K562 (cell line): ENCODE measurements at regions not wholly inside any gene's neighbourhood (a gene's known extent, or its start where the extent isn't known, plus 50 kb on each side); places are given as distances from the start of the nearest gene placed in this dataset.

ENCODE experiments used
- ATAC-seq: fragments of 200-7000 bp; cut with Tn5 transposase; 3 replicates; pipeline ENCODE4 v1.9.1; 2020; ENCODE audit warnings: moderate library complexity
- BruUV-seq: library from RNA; stranded (reverse); fragments of 400-500 nt; replicated peaks from 2 replicates; lab custom pipeline; 2021; lab: Mats Ljungman, UMichigan
- CTCF ChIA-PET: fragments of 300-600 bp; formaldehyde crosslinking; extraction: SDS; loops from one replicate; lab custom pipeline; 2021; ENCODE audit warnings: low intra/inter-chr PET ratio; lab: Yijun Ruan, JAX
- POLR2A ChIA-PET: fragments of 300-600, 350-650 bp; sonication (Branson Sonifier 250); formaldehyde crosslinking; extraction: SDS; loops from one replicate; lab custom pipeline; 2021; ENCODE audit warnings: antibody characterized with exemption, inconsistent platforms; lab: Yijun Ruan, JAX
- DNase-seq, 4 experiments: peaks; one replicate each; pipeline versions ENCODE4 v3.0.0 to v3.0.0-alpha.2; 2011 to 2018; ENCODE audit warnings: low spot score in 3 of 4, mixed read lengths in 3 of 4; ENCODE audit errors: extremely low read depth in 1 of 4
- FAIRE-seq: peaks from 2 replicates; lab custom pipeline; 2011; peaks lifted over from hg19 to GRCh38; lab: Jason Lieb, UNC
- H2AFZ ChIP-seq: 2 replicates; pipeline ENCODE4 v1.6.0; 2011; ENCODE audit warnings: low read depth, low read length, control low read depth, inconsistent platforms
- H3K27ac ChIP-seq: fragments of 200-600 bp; 3 replicates; pipeline ENCODE4 v1.8.0; 2011; ENCODE audit warnings: low read depth, mild to moderate bottlenecking, control low read depth, inconsistent platforms, low read length, moderate library complexity, mixed read lengths; ENCODE audit errors: extremely low read depth
- H3K27me3 ChIP-seq, 2 experiments: fragments of 300-600 bp in 1 of 2; 2 replicates in 1 of 2; 3 replicates in 1 of 2; pipeline versions ENCODE4 v1.6.0 to v1.8.0; 2011; ENCODE audit warnings: inconsistent platforms in 2 of 2, low read length in 2 of 2, mild to moderate bottlenecking in 1 of 2, mixed read lengths in 1 of 2, moderate library complexity in 1 of 2; ENCODE audit not compliant: control insufficient read depth in 2 of 2, insufficient read depth in 2 of 2
- H3K36me3 ChIP-seq: fragments of 300-600 bp; 3 replicates; pipeline ENCODE4 v1.8.0; 2011; ENCODE audit warnings: mild to moderate bottlenecking, low read length, inconsistent platforms; ENCODE audit not compliant: control insufficient read depth, insufficient read depth
- H3K4me1 ChIP-seq, 2 experiments: fragments of 200-600 bp in 1 of 2; replicated peaks in 1 of 2; 2 replicates in 1 of 2; 3 replicates in 1 of 2; pipeline versions ENCODE4 v1.5.1 to v1.8.0; 2011; ENCODE audit warnings: inconsistent platforms in 2 of 2, low read length in 2 of 2, mild to moderate bottlenecking in 1 of 2, mixed read lengths in 1 of 2, moderate library complexity in 1 of 2; ENCODE audit not compliant: control insufficient read depth in 2 of 2, insufficient read depth in 2 of 2
- H3K4me2 ChIP-seq: 2 replicates; pipeline ENCODE4 v1.6.1; 2011; ENCODE audit warnings: low read length, control low read depth, inconsistent platforms, mixed read lengths; ENCODE audit not compliant: insufficient read depth
- H3K4me3 ChIP-seq: fragments of 200-600 bp; sonication (generic), shearing (Covaris generic); 2 replicates; pipeline ENCODE4 v1.5.1; 2016; ENCODE audit warnings: control low read depth, inconsistent platforms
- H3K79me2 ChIP-seq: fragments of 200-600 bp; 3 replicates; pipeline ENCODE4 v1.8.0; 2011; ENCODE audit warnings: low read length, inconsistent platforms; ENCODE audit not compliant: control insufficient read depth, insufficient read depth
- H3K9ac ChIP-seq, 2 experiments: 2 replicates each; pipeline versions ENCODE4 v1.6.0 to v1.6.1; 2011; ENCODE audit warnings: low read depth in 2 of 2, low read length in 2 of 2, control low read depth in 1 of 2, inconsistent platforms in 1 of 2, mild to moderate bottlenecking in 1 of 2, mixed read lengths in 1 of 2; ENCODE audit not compliant: insufficient read depth in 1 of 2
- H3K9me1 ChIP-seq: one replicate; pipeline ENCODE4 v1.6.0; 2011; ENCODE audit warnings: inconsistent platforms, mild to moderate bottlenecking, low read length, moderate library complexity; ENCODE audit not compliant: control insufficient read depth, insufficient read depth
- H3K9me3 ChIP-seq: replicated peaks from 2 replicates; pipeline ENCODE4 v1.5.1; 2011; ENCODE audit warnings: low read depth, low read length, inconsistent platforms; ENCODE audit not compliant: control insufficient read depth, insufficient read depth
- H4K20me1 ChIP-seq: replicated peaks from 2 replicates; pipeline ENCODE4 v1.6.1; 2011; ENCODE audit warnings: low read length, inconsistent platforms, mixed read lengths; ENCODE audit not compliant: control insufficient read depth, insufficient read depth
- CBFB ChIP-seq: sonication (generic); formaldehyde crosslinking; IDR thresholded peaks from 2 replicates; pipeline ENCODE4 v1.4.0; 2020; ENCODE audit warnings: mild to moderate bottlenecking, missing genetic modification reagents
- CCNT2 ChIP-seq: IDR thresholded peaks from 2 replicates; pipeline ENCODE4 v1.6.1; 2011; ENCODE audit warnings: borderline replicate concordance, low read depth, mild to moderate bottlenecking, moderate library complexity, mixed read lengths, low read length; ENCODE audit not compliant: insufficient read length; ENCODE audit errors: extremely low read depth
- CEBPB ChIP-seq: fragments of 450-650 bp; IDR thresholded peaks from 2 replicates; pipeline ENCODE4 v1.6.1; 2016; ENCODE audit warnings: missing genetic modification characterization, missing compliant biosample characterization
- PHB ChIP-seq: fragments of 250-450 bp; sonication (Bioruptor Pico); IDR thresholded peaks from 2 replicates; pipeline ENCODE4 v1.5.0; 2021
- POU5F1 ChIP-seq: fragments of 150-350 bp; IDR thresholded peaks from 2 replicates; pipeline ENCODE4 v1.6.1; 2014; ENCODE audit warnings: borderline replicate concordance, low read length, low read depth, mild to moderate bottlenecking; ENCODE audit not compliant: partially characterized antibody
- SMARCA4 ChIP-seq: fragments of 450-650 bp; IDR thresholded peaks from 2 replicates; pipeline ENCODE4 v1.6.1; 2016
- ZNF41 ChIP-seq: fragments of 250-450 bp; sonication (Bioruptor Pico); conservative IDR thresholded peaks from 2 replicates; pipeline ENCODE4 v1.4.0; 2020; ENCODE audit warnings: mild to moderate bottlenecking
- ZNF551 ChIP-seq: fragments of 250-450 bp; sonication (Bioruptor Pico); IDR thresholded peaks from 2 replicates; pipeline ENCODE4 v1.5.0; 2021; ENCODE audit warnings: mild to moderate bottlenecking, moderate library complexity
- ZNF717 ChIP-seq: fragments of 250-450 bp; sonication (Bioruptor Pico); IDR thresholded peaks from 2 replicates; pipeline ENCODE4 v1.5.0; 2021
- WGBS: fragments of 100-300 bp; shearing (Covaris generic); methylation state at CpG from one replicate; pipeline ENCODE4 v1.1.6; 2016; ENCODE audit warnings: low coverage, mixed read lengths; ENCODE audit not compliant: insufficient coverage; ENCODE audit errors: missing lambda C conversion rate; 5-methylcytosine and 5-hydroxymethylcytosine counted together
- in situ Hi-C: fragments of 300-500 bp; cut with MboI; formaldehyde crosslinking; loops from 4 replicates; pipeline ENCODE4 v1.15.0; 2018; ENCODE audit warnings: inconsistent platforms, mixed read lengths
- intact Hi-C: fragments of 100-400 bp; cut with micrococcal nuclease; formaldehyde crosslinking; loops from 2 replicates; pipeline ENCODE4 v1.14.2; 2022
- TF ChIP-seq, protein P1 (sequence below): fragments of 450-650 bp; IDR thresholded peaks from 2 replicates; pipeline ENCODE4 v1.6.1; 2014; ENCODE audit warnings: low read depth, mild to moderate bottlenecking, moderate library complexity, borderline replicate concordance
- TF ChIP-seq, protein P2 (sequence below): sonication (generic); formaldehyde crosslinking; IDR thresholded peaks from 2 replicates; pipeline ENCODE4 v1.8.0; 2022; ENCODE audit warnings: missing genetic modification reagents, mild to moderate bottlenecking, moderate library complexity, borderline replicate concordance
- TF ChIP-seq, protein P3 (sequence below): fragments of 250-450 bp; sonication (Bioruptor Pico); IDR thresholded peaks from 2 replicates; pipeline ENCODE4 v1.4.0; 2020; ENCODE audit warnings: borderline replicate concordance
- TF ChIP-seq, protein P4 (sequence below): conservative IDR thresholded peaks from 2 replicates; pipeline ENCODE4 v1.6.1; 2011; ENCODE audit warnings: low read depth, mild to moderate bottlenecking, low read length; ENCODE audit not compliant: control insufficient read depth
- TF ChIP-seq, protein P5 (sequence below): fragments of 250-450 bp; sonication (Bioruptor Pico); IDR thresholded peaks from 2 replicates; pipeline ENCODE4 v1.9.0; 2021; ENCODE audit warnings: mild to moderate bottlenecking, inconsistent platforms

DNA sequence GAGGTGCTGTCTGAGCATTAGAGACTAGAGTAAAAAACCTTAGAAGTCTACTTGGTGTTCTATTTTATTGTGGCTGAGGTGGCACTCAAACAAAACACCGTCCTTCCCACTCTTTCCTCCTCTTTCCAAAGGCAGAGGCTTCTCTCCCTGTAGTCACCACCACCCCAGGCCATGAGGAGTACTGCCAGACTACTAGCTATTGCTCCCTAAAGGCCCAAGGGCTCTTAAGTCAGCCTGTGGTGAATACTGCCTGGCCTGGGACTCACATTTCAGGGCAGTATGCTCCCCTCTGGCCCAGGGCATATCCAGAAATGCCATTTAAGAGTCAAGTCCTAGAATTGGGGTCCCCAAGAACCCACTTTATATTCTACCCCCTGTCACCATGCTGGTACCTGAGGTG lies 309.7 kb upstream of the IMPG1 start (continued):
- no peak for TF ChIP-seq ZNF551
- TF ChIP-seq PHB (CRISPR knock-in tag), result no peak
- TF ChIP-seq, all 486 proteins: peak for 0

DNA sequence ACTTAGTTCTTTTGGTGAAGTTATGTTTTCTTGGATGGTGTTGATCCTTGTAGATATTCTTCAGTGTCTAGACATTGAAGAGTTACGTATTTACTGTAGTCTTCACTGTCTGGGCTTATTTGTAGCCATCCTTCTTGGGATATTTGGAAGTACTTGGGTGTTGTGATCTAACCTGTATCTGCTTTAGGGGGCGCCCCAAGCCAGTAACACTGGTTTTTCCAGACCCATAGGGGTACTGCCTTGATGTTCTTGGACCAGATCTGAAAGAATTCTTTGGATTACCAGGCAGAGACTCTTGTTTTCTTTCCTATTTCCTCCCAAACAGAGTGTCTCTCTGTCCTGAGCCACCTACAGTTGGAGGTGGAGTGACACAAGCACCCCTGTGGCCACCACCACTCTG lies 309.1 kb upstream of the IMPG1 start:
- intact Hi-C loops, result no loop called here
- no peaks in the 10 kb centered on the region for H3K79me2 ChIP-seq
- ATAC-seq (no peak), DNase-seq (no peak), FAIRE-seq (no peak)
- WGBS, result 0% methylated on average over 2 of the region's 2 CpGs
- no peak overlapping the region for H3K27ac ChIP-seq
- no peaks in the 10 kb centered on the region for H3K27me3 ChIP-seq
- no TSS peak for BruUV-seq
- H3K4me3 ChIP-seq, result no peak overlapping the region
- CTCF ChIA-PET, result no interaction called here
- no peak overlapping the region for H3K4me2 ChIP-seq
- H3K9me3 ChIP-seq, result no peaks in the 10 kb centered on the region
- H3K36me3 ChIP-seq, result no peaks in the 10 kb centered on the region
- no peaks in the 10 kb centered on the region for H3K4me1 ChIP-seq
- no peaks in the 10 kb centered on the region for H3K9me1 ChIP-seq
- in situ Hi-C loops, result loop anchor here (5.0 kb wide), 1 partner anchor 844 kb away; no protein-coding TSS in a partner anchor
- no peak overlapping the region for H3K9ac ChIP-seq
- H2AFZ ChIP-seq, result no peak overlapping the region
- H4K20me1 ChIP-seq, result no peaks in the 10 kb centered on the region
- TF ChIP-seq, protein P1, sequence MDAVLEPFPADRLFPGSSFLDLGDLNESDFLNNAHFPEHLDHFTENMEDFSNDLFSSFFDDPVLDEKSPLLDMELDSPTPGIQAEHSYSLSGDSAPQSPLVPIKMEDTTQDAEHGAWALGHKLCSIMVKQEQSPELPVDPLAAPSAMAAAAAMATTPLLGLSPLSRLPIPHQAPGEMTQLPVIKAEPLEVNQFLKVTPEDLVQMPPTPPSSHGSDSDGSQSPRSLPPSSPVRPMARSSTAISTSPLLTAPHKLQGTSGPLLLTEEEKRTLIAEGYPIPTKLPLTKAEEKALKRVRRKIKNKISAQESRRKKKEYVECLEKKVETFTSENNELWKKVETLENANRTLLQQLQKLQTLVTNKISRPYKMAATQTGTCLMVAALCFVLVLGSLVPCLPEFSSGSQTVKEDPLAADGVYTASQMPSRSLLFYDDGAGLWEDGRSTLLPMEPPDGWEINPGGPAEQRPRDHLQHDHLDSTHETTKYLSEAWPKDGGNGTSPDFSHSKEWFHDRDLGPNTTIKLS, result no peak
- TF ChIP-seq, protein P2, sequence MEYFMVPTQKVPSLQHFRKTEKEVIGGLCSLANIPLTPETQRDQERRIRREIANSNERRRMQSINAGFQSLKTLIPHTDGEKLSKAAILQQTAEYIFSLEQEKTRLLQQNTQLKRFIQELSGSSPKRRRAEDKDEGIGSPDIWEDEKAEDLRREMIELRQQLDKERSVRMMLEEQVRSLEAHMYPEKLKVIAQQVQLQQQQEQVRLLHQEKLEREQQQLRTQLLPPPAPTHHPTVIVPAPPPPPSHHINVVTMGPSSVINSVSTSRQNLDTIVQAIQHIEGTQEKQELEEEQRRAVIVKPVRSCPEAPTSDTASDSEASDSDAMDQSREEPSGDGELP (CRISPR knock-in tag), result no peak
- TF ChIP-seq CCNT2 (no peak), CBFB (CRISPR knock-in tag) (no peak), SMARCA4 (no peak), ZNF41 (CRISPR knock-in tag) (no peak), POU5F1 (no peak), CEBPB (tag) (no peak), ZNF717 (CRISPR knock-in tag) (no peak)
- TF ChIP-seq, protein P3, sequence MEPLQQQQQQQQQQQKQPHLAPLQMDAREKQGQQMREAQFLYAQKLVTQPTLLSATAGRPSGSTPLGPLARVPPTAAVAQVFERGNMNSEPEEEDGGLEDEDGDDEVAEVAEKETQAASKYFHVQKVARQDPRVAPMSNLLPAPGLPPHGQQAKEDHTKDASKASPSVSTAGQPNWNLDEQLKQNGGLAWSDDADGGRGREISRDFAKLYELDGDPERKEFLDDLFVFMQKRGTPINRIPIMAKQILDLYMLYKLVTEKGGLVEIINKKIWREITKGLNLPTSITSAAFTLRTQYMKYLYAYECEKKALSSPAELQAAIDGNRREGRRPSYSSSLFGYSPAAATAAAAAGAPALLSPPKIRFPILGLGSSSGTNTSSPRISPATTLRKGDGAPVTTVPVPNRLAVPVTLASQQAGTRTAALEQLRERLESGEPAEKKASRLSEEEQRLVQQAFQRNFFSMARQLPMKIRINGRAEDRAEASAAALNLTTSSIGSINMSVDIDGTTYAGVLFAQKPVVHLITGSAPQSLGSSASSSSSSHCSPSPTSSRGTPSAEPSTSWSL (CRISPR knock-in tag), result no peak
- TF ChIP-seq, protein P4, sequence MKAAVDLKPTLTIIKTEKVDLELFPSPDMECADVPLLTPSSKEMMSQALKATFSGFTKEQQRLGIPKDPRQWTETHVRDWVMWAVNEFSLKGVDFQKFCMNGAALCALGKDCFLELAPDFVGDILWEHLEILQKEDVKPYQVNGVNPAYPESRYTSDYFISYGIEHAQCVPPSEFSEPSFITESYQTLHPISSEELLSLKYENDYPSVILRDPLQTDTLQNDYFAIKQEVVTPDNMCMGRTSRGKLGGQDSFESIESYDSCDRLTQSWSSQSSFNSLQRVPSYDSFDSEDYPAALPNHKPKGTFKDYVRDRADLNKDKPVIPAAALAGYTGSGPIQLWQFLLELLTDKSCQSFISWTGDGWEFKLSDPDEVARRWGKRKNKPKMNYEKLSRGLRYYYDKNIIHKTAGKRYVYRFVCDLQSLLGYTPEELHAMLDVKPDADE, result no peak
- TF ChIP-seq, protein P5, sequence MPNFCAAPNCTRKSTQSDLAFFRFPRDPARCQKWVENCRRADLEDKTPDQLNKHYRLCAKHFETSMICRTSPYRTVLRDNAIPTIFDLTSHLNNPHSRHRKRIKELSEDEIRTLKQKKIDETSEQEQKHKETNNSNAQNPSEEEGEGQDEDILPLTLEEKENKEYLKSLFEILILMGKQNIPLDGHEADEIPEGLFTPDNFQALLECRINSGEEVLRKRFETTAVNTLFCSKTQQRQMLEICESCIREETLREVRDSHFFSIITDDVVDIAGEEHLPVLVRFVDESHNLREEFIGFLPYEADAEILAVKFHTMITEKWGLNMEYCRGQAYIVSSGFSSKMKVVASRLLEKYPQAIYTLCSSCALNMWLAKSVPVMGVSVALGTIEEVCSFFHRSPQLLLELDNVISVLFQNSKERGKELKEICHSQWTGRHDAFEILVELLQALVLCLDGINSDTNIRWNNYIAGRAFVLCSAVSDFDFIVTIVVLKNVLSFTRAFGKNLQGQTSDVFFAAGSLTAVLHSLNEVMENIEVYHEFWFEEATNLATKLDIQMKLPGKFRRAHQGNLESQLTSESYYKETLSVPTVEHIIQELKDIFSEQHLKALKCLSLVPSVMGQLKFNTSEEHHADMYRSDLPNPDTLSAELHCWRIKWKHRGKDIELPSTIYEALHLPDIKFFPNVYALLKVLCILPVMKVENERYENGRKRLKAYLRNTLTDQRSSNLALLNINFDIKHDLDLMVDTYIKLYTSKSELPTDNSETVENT, result no peak
- TF ChIP-seq, all 486 proteins: peak for 0
- POLR2A ChIA-PET, result no interaction called here
